HepG2 (cell line): ENCODE measurements at regions not wholly inside any gene's neighbourhood (a gene's known extent, or its start where the extent isn't known, plus 50 kb on each side); places are given as distances from the start of the nearest gene placed in this dataset.

ENCODE experiments used
- ATAC-seq: fragments of 200-7000 bp; cut with Tn5 transposase; 3 replicates; pipeline ENCODE4 v1.9.1; 2020; ENCODE audit warnings: mild to moderate bottlenecking, moderate library complexity
- BruUV-seq: library from RNA; stranded (reverse); fragments of 400-500 nt; replicated peaks from 2 replicates; lab custom pipeline; 2021; lab: Mats Ljungman, UMichigan
- CTCF ChIA-PET: fragments of 300-600 bp; formaldehyde crosslinking; extraction: SDS; loops from one replicate; lab custom pipeline; 2021; ENCODE audit warnings: low total read pairs, inconsistent platforms, low intra/inter-chr PET ratio; lab: Yijun Ruan, JAX
- POLR2A ChIA-PET: fragments of 350-600 bp; sonication (Branson Sonifier 250); formaldehyde crosslinking; loops from one replicate; lab custom pipeline; 2020; ENCODE audit warnings: antibody characterized with exemption, inconsistent platforms; lab: Yijun Ruan, JAX
- DNase-seq: peaks from one replicate; pipeline ENCODE4 v3.0.0-alpha.2; 2015; ENCODE audit warnings: low spot score
- FAIRE-seq: peaks from 3 replicates; lab custom pipeline; 2011; peaks lifted over from hg19 to GRCh38; lab: Jason Lieb, UNC
- H2AFZ ChIP-seq: one replicate; pipeline ENCODE4 v1.6.1; 2011; ENCODE audit warnings: low read length, inconsistent platforms
- H3K27ac ChIP-seq: fragments of 300-600 bp; 3 replicates; pipeline ENCODE4 v1.8.0; 2011; ENCODE audit warnings: mixed run types, mild to moderate bottlenecking, mixed read lengths, low read length, inconsistent platforms; ENCODE audit not compliant: insufficient read depth; ENCODE audit errors: extremely low read length
- H3K27me3 ChIP-seq, 2 experiments: fragments of 200-600 bp in 1 of 2; 2 replicates in 1 of 2; 3 replicates in 1 of 2; pipeline versions ENCODE4 v1.6.0 to v1.8.0; 2011; ENCODE audit warnings: low read length in 2 of 2, mild to moderate bottlenecking in 2 of 2, moderate library complexity in 2 of 2, inconsistent platforms in 1 of 2; ENCODE audit not compliant: insufficient read depth in 2 of 2, control insufficient read depth in 1 of 2
- H3K36me3 ChIP-seq, 2 experiments: fragments of 200-600 bp in 1 of 2; replicated peaks in 1 of 2; 2 replicates in 1 of 2; 3 replicates in 1 of 2; pipeline versions ENCODE4 v1.5.1 to v1.8.0; 2011; ENCODE audit warnings: low read length in 2 of 2, inconsistent platforms in 1 of 2; ENCODE audit not compliant: insufficient read depth in 2 of 2, control insufficient read depth in 1 of 2
- H3K4me1 ChIP-seq: 2 replicates; pipeline ENCODE4 v1.5.1; 2012; ENCODE audit warnings: low read length, inconsistent platforms; ENCODE audit not compliant: insufficient read depth
- H3K4me2 ChIP-seq: 2 replicates; pipeline ENCODE4 v1.6.0; 2011; ENCODE audit warnings: low read depth, low read length, inconsistent platforms
- H3K4me3 ChIP-seq, 3 experiments: fragments of 200-600 bp in 1 of 3; sonication (generic), shearing (Covaris generic) in 1 of 3; replicated peaks in 1 of 3; 2 replicates each; pipeline ENCODE4 v1.5.1; 2011 to 2016; ENCODE audit warnings: low read length in 3 of 3, inconsistent platforms in 2 of 3, low read depth in 2 of 3, mild to moderate bottlenecking in 2 of 3, control low read depth in 1 of 3, mixed read lengths in 1 of 3; ENCODE audit not compliant: insufficient read depth in 1 of 3
- H3K79me2 ChIP-seq: one replicate; pipeline ENCODE4 v1.6.1; 2011; ENCODE audit warnings: low read length, inconsistent platforms; ENCODE audit not compliant: insufficient read depth
- H3K9ac ChIP-seq: 2 replicates; pipeline ENCODE4 v1.6.0; 2011; ENCODE audit warnings: mild to moderate bottlenecking, low read depth, low read length, inconsistent platforms; ENCODE audit not compliant: insufficient read depth
- H3K9me3 ChIP-seq: 2 replicates; pipeline ENCODE4 v1.5.1; 2012; ENCODE audit warnings: mild to moderate bottlenecking, low read length
- H4K20me1 ChIP-seq: 2 replicates; pipeline ENCODE4 v1.6.0; 2011; ENCODE audit warnings: inconsistent platforms, mild to moderate bottlenecking, low read length, moderate library complexity; ENCODE audit not compliant: insufficient read depth
- ATF3 ChIP-seq: sonication (generic); formaldehyde crosslinking; IDR thresholded peaks from 2 replicates; pipeline ENCODE4 v1.4.0; 2020; ENCODE audit warnings: missing genetic modification reagents
- CREM ChIP-seq, 2 experiments: sonication (generic) in 1 of 2; formaldehyde crosslinking in 1 of 2; IDR thresholded peaks; 2 replicates each; pipeline versions ENCODE4 v1.4.0 to v1.6.1; 2016 to 2020; ENCODE audit warnings: antibody characterized with exemption in 1 of 2, mild to moderate bottlenecking in 1 of 2, missing genetic modification reagents in 1 of 2
- DNMT3B ChIP-seq: conservative IDR thresholded peaks from 2 replicates; pipeline ENCODE4 v1.6.1; 2016; ENCODE audit warnings: missing biosample characterization, control low read depth
- ELF4 ChIP-seq: sonication (generic); formaldehyde crosslinking; IDR thresholded peaks from 2 replicates; pipeline ENCODE4 v1.5.0; 2020; ENCODE audit warnings: missing genetic modification reagents, mild to moderate bottlenecking, moderate library complexity, borderline replicate concordance
- FLYWCH1 ChIP-seq: sonication (generic); formaldehyde crosslinking; IDR thresholded peaks from 2 replicates; pipeline ENCODE4 v1.8.1; 2023; ENCODE audit warnings: mild to moderate bottlenecking, missing genetic modification reagents
- GATA4 ChIP-seq: sonication (generic); IDR thresholded peaks from 2 replicates; pipeline ENCODE4 v1.6.1; 2016; ENCODE audit warnings: antibody characterized with exemption, low read depth, borderline replicate concordance
- HNF1B ChIP-seq: sonication (generic); formaldehyde crosslinking; IDR thresholded peaks from 2 replicates; pipeline ENCODE4 v1.5.1; 2020; ENCODE audit warnings: mild to moderate bottlenecking, moderate library complexity, missing genetic modification reagents
- MYNN ChIP-seq: sonication (generic); formaldehyde crosslinking; IDR thresholded peaks from 2 replicates; pipeline ENCODE4 v1.4.0; 2020; ENCODE audit warnings: mild to moderate bottlenecking, low read depth, missing genetic modification reagents
- NR3C1 ChIP-seq: sonication (generic); formaldehyde crosslinking; IDR thresholded peaks from 2 replicates; pipeline ENCODE4 v1.4.0; 2020; ENCODE audit warnings: missing genetic modification reagents
- PBX3 ChIP-seq: sonication (generic); formaldehyde crosslinking; IDR thresholded peaks from 2 replicates; pipeline ENCODE4 v1.8.1; 2023; ENCODE audit warnings: missing genetic modification reagents, inconsistent platforms, borderline replicate concordance
- PREB ChIP-seq: sonication (generic); formaldehyde crosslinking; IDR thresholded peaks from 2 replicates; pipeline ENCODE4 v1.4.0; 2020; ENCODE audit warnings: missing genetic modification reagents
- RCOR2 ChIP-seq: IDR thresholded peaks from 2 replicates; pipeline ENCODE4 v1.6.1; 2016; ENCODE audit warnings: missing biosample characterization, missing genetic modification reagents
- RFX5 ChIP-seq: IDR thresholded peaks from 2 replicates; pipeline ENCODE4 v1.6.1; 2011; ENCODE audit warnings: low read depth, low read length, improper control_type of control experiment
- TBX3 ChIP-seq: fragments of 450-650 bp; IDR thresholded peaks from 2 replicates; pipeline ENCODE4 v1.6.1; 2017; ENCODE audit warnings: antibody characterized with exemption, mild to moderate bottlenecking, inconsistent platforms, borderline replicate concordance
- ZNF720 ChIP-seq: sonication (generic); formaldehyde crosslinking; IDR thresholded peaks from 2 replicates; pipeline ENCODE4 v1.4.0; 2020; ENCODE audit warnings: missing genetic modification reagents
- ZNF878 ChIP-seq: sonication (generic); formaldehyde crosslinking; IDR thresholded peaks from 2 replicates; pipeline ENCODE4 v1.8.1; 2023; ENCODE audit warnings: mild to moderate bottlenecking, missing genetic modification reagents, moderate library complexity
- WGBS: methylation state at CpG from one replicate; pipeline ENCODE4 v1.1.6; 2017; ENCODE audit warnings: low lambda C conversion rate; 5-methylcytosine and 5-hydroxymethylcytosine counted together
- in situ Hi-C: cut with HindIII; loops from 2 replicates; pipeline ENCODE4 v1.10.0; 2017; ENCODE audit warnings: low pct_unique_long_range_greater_than_20kb; ENCODE audit not compliant: extremely low pct_ligation_motif_present
- intact Hi-C: fragments of 100-400 bp; cut with micrococcal nuclease; formaldehyde crosslinking; loops from one replicate; pipeline ENCODE4 v1.10.0; 2022; ENCODE audit not compliant: unreplicated experiment
- TF ChIP-seq, protein P1 (sequence below): sonication (generic); formaldehyde crosslinking; conservative IDR thresholded peaks from 2 replicates; pipeline ENCODE4 v1.8.0; 2022; ENCODE audit warnings: low read depth, missing genetic modification reagents

DNA sequence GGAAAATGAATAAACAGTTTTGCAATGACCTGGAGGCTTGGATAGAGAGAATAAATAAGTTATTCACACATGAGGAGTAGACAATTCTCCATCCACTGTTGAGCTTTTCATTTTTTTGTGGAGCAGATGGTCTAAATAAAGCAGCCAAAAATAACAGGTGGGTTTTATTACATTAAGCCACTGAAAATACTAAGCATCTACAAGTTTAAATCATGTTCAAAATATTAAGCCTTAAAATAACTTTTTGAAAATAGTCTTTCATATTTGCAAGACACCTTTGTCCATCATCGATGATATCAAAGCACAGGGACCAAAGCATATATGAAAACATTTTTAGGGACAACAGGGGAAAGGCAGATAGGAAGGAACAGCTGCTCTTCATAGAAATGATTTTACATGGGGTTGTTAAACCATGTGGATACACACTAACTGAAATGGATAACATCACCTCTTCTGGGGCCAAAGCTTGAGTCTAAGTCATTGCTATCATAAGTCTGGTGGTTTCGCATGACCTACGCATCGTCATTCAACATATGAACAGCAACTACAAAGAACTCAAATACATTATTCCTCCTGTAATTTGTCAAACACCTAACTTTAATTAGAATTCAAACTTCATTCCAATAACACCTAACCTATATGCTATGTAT lies 197.6 kb upstream of the CHST9 start:
- no peak overlapping the region for H2AFZ ChIP-seq
- H3K27me3 ChIP-seq: no peaks in the 10 kb centered on the region
- CTCF ChIA-PET: no interaction called here
- BruUV-seq: no TSS peak
- H3K9ac ChIP-seq: no peak overlapping the region
- in situ Hi-C loops: no loop called here
- H3K4me3 ChIP-seq: no peak overlapping the region
- no peaks in the 10 kb centered on the region for H4K20me1 ChIP-seq
- TF ChIP-seq CREM (IDR thresholded peaks at IDR 0.05) (no peak), CREM (CRISPR knock-in tag; IDR thresholded peaks at IDR 0.05) (no peak), TBX3 (no peak), HNF1B (CRISPR knock-in tag) (no peak), PREB (CRISPR knock-in tag) (no peak), ELF4 (CRISPR knock-in tag) (no peak), MYNN (CRISPR knock-in tag) (no peak), RCOR2 (CRISPR knock-in tag) (no peak), ZNF878 (CRISPR knock-in tag) (no peak), DNMT3B (CRISPR knock-in tag) (no peak), ATF3 (CRISPR knock-in tag) (no peak), GATA4 (no peak), PBX3 (no peak), RFX5 (no peak), FLYWCH1 (CRISPR knock-in tag) (no peak), ZNF720 (CRISPR knock-in tag) (no peak), NR3C1 (no peak)
- TF ChIP-seq, protein P1, sequence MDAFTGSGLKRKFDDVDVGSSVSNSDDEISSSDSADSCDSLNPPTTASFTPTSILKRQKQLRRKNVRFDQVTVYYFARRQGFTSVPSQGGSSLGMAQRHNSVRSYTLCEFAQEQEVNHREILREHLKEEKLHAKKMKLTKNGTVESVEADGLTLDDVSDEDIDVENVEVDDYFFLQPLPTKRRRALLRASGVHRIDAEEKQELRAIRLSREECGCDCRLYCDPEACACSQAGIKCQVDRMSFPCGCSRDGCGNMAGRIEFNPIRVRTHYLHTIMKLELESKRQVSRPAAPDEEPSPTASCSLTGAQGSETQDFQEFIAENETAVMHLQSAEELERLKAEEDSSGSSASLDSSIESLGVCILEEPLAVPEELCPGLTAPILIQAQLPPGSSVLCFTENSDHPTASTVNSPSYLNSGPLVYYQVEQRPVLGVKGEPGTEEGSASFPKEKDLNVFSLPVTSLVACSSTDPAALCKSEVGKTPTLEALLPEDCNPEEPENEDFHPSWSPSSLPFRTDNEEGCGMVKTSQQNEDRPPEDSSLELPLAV (CRISPR knock-in tag): no peak
- WGBS: 20% methylated on average over 4 of the region's 4 CpGs
- POLR2A ChIA-PET: no interaction called here
- H3K4me2 ChIP-seq: no peak overlapping the region
- no peaks in the 10 kb centered on the region for H3K9me3 ChIP-seq
- H3K79me2 ChIP-seq: no peaks in the 10 kb centered on the region
- intact Hi-C loops: no loop called here
- DNase-seq (no peak), FAIRE-seq (no peak), ATAC-seq (no peak)
- H3K36me3 ChIP-seq: no peaks in the 10 kb centered on the region
- no peak overlapping the region for H3K27ac ChIP-seq
- no peaks in the 10 kb centered on the region for H3K4me1 ChIP-seq
